Adrenal gland (tissue), 5 donors: ENCODE measurements at regions not wholly inside any gene's neighbourhood (a gene's known extent, or its start where the extent isn't known, plus 50 kb on each side); places are given as distances from the start of the nearest gene placed in this dataset.

Experiments used
- CTCF ChIP-seq, 6 experiments: fragments of 450-650 bp in 4 of 6; fragments of 200-600 bp in 2 of 6; sonication (generic) in 1 of 6; IDR thresholded peaks; 1 replicate in 5 of 6; 2 replicates in 1 of 6; pipeline versions ENCODE4 v1.5.1 to v1.8.0; 2016 to 2021; ENCODE audit warnings: antibody characterized with exemption in 6 of 6, mild to moderate bottlenecking in 2 of 6, moderate library complexity in 1 of 6
- POLR2A ChIP-seq, 2 donors: fragments of 450-650 bp; IDR thresholded peaks; one replicate each; pipeline ENCODE4 v1.6.1; 2017; ENCODE audit warnings: antibody characterized with exemption in 2 of 2, mild to moderate bottlenecking in 2 of 2, moderate library complexity in 1 of 2
- donor health status: DM: no; HTN: no; CAD: no.

GRCh38 chr4:138111462-138112000 is 130.6 kb downstream of the SLC7A11 start:
- no peak for TF ChIP-seq POLR2A (IDR thresholded peaks at IDR 0.05)
- TF ChIP-seq CTCF (IDR thresholded peaks at IDR 0.05), result no peak
